DMS53 treated with DMSO at 0.1 percent for 48 hours (cell line): ENCODE measurements at regions not wholly inside any gene's neighbourhood (a gene's known extent, or its start where the extent isn't known, plus 50 kb on each side); places are given as distances from the start of the nearest gene placed in this dataset.
"Not testable (repeated sequence)": the region's sequence is repeated elsewhere in the genome, so short reads cannot be mapped to it uniquely, and the experiment has no call there.

Experiments
- DNase-seq: peaks from one replicate; lab custom pipeline; 2025; ENCODE audit not compliant: unreplicated experiment; lab: John Stamatoyannopoulos, UW

GRCh38 chrX:39029221-39029620 is 228.0 kb downstream of the MID1IP1 start:
- no peak for DNase-seq

- DNase-seq, result no peak
Observed at GRCh38 chrX:39030636-39031035, 229.4 kb downstream of the MID1IP1 start.

- DNase-seq, result no peak
Observed at GRCh38 chrX:39039890-39040289, 238.6 kb downstream of the MID1IP1 start.

GRCh38 chrX:39043838-39044550 is 242.7 kb downstream of the MID1IP1 start:
- DNase-seq, result no peak

GRCh38 chrX:39047174-39047573 is 245.9 kb downstream of the MID1IP1 start:
- no peak for DNase-seq

- no peak for DNase-seq
Observed at GRCh38 chrX:39049975-39050374, 248.7 kb downstream of the MID1IP1 start.

GRCh38 chrX:39050427-39050826 is 249.2 kb downstream of the MID1IP1 start:
- no peak for DNase-seq

- DNase-seq, result no peak
Observed at GRCh38 chrX:39052751-39053150, 251.5 kb downstream of the MID1IP1 start.

GRCh38 chrX:39058724-39059123 is 257.5 kb downstream of the MID1IP1 start:
- no peak for DNase-seq

GRCh38 chrX:39059866-39060265 is 258.6 kb downstream of the MID1IP1 start:
- no peak for DNase-seq

- DNase-seq, result peak; percentile 20
Observed at GRCh38 chrX:39063037-39063436, 261.8 kb downstream of the MID1IP1 start.

GRCh38 chrX:39063702-39064101 is 262.4 kb downstream of the MID1IP1 start:
- DNase-seq, result peak; percentile 6

- no peak for DNase-seq
Observed at GRCh38 chrX:39065051-39065871, 264.0 kb downstream of the MID1IP1 start.

GRCh38 chrX:39067866-39068265 is 266.6 kb downstream of the MID1IP1 start:
- no peak for DNase-seq

GRCh38 chrX:39068634-39069033 is 267.4 kb downstream of the MID1IP1 start:
- not testable (repeated sequence) for DNase-seq

GRCh38 chrX:39070009-39070408 is 268.8 kb downstream of the MID1IP1 start:
- no peak for DNase-seq

- no peak for DNase-seq
Observed at GRCh38 chrX:39073131-39073530, 271.9 kb downstream of the MID1IP1 start.

- no peak for DNase-seq
Observed at GRCh38 chrX:39096599-39096998, 295.3 kb downstream of the MID1IP1 start.

GRCh38 chrX:39104745-39105144 is 303.5 kb downstream of the MID1IP1 start:
- DNase-seq, result no peak

- DNase-seq, result no peak
Observed at GRCh38 chrX:39112143-39112542, 310.9 kb downstream of the MID1IP1 start.

- no peak for DNase-seq
Observed at GRCh38 chrX:39115166-39115565, 313.9 kb downstream of the MID1IP1 start.

- DNase-seq, result no peak
Observed at GRCh38 chrX:39117101-39117500, 315.8 kb downstream of the MID1IP1 start.
